GM04504 (cell line): ENCODE measurements at regions not wholly inside any gene's neighbourhood (a gene's known extent, or its start where the extent isn't known, plus 50 kb on each side); places are given as distances from the start of the nearest gene placed in this dataset.
A peak's percentile ranks its signal among the peaks of the same experiment; 100 is the strongest.
"Not testable (repeated sequence)": the region's sequence is repeated elsewhere in the genome, so short reads cannot be mapped to it uniquely, and the experiment has no call there.

Experiments
- DNase-seq: peaks from one replicate; pipeline ENCODE4 v3.0.0-alpha.2; 2012; ENCODE audit warnings: low read depth

GRCh38 chr3:154902495-154902894 lies 177.6 kb upstream of the MME start:
- DNase-seq = not testable (repeated sequence)

DNA sequence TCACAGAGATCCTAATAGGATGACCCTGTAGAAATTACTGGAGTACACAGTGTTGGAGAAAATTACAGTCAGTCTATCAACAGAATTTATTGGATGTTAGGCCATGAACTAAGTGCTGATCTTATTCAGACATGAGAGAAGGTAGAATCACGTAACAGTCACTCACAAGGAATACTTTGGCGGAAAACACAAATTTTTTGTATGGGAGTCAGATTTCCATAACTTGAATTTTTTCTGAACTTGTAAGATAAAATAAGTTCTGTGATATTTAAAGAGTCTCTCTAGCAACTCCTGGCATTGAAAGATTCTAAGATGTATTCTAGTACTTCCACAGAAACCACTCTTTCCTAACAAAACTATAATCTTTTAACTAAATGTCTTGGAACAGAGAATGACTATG lies 178.8 kb upstream of the MME start:
- DNase-seq = no peak

DNA sequence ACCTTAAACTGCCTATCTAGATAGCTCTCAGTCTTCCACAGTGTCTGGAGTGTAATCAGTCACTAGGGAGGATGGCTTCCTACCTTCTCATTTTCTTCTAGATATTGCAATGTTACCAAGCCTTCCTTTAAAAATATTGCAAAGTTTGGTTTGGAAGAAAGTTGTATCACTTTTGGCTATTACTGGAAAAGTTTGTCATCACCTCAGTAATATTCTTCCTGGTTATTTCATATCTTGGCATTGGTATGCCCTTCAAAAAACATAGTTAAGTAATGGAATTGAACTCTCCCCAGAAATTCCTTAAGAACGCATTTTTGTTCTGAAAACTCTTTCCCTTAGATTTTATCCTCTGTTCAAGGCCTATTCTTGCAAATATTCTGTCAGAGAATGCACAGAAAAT lies 179.3 kb upstream of the MME start:
- DNase-seq = no peak

GRCh38 chr3:154898916-154899315 lies 181.2 kb upstream of the MME start:
- no peak for DNase-seq

DNA sequence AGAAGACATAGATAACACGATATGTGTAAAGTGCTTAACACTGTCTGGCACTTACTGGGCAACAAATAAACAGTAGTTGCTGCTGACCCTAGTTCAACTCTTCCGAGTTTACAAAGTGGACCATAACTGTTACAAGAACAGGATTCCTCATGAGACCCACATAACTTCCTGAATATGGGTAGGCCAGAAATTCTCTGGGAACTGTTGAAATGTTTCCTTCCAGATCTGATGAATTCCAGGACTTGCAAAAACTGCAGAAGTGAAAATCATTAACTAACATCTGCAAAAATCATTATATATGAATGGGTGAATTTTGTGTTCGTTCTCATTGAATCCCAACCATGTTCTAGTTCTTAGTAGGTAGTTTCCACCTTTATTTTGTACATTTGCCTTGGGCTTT lies 181.7 kb upstream of the MME start:
- no peak for DNase-seq

- DNase-seq = no peak
Measured at GRCh38 chr3:154893813-154894212, 186.3 kb upstream of the MME start.

DNA sequence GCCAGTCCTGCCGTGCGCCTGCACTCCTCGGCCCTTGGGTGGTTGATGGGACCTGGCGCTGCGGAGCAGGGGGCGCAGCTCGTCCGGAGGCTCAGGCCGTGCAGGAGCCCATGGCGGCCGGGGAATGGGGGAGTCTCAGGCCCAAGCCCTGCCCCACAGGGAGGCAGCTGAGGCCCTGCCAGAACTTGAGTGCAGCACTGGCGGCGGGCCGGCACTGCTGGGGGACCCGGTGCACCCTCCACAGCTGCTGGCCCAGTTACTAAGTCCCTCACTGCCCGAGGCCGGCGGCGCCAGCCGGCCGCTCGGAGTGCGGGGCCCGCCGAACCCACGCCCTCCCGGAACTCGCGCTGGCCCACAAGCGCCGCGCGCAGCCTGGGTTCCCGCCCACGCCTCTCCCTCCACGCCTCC lies 190.9 kb upstream of the MME start:
- no peak for DNase-seq

DNA sequence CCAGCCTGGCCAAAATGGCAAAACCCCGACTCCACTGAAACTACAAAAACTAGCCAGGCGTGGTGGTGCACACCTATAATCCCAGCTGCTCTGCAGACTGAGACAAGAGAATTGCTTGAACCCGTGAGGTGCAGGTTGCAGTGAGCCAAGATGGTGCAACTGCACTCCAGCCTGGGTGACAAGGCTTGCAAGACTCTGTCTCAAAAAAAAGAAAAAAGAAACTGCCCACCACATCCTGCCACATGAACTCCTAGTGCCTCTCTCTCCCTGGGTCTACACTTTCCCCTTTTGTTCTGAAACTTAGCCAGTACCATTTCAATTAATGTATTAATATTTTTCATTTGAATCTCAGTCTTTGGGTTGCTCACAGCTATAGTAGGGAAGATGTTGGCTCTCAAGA lies 192.2 kb upstream of the MME start:
- DNase-seq = no peak

DNA sequence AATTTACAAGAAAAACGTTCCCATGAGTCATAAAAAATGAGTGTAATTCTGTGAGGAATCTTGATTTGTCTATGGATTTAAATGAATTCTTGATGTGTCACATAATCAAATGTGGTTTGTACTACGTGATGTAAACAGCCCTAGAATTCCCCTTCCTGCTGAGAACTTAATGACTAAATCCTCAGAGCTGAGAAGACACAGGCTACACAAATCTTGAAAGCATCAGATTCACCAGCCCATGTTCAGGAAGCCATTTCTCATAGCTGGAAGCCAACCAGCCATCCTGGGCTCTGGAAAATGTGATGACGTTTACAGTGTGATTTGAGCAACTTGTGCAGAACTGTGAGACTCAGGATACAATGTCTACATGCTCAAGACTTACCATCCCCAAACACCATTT lies 193.7 kb upstream of the MME start:
- DNase-seq = peak; percentile 99

DNA sequence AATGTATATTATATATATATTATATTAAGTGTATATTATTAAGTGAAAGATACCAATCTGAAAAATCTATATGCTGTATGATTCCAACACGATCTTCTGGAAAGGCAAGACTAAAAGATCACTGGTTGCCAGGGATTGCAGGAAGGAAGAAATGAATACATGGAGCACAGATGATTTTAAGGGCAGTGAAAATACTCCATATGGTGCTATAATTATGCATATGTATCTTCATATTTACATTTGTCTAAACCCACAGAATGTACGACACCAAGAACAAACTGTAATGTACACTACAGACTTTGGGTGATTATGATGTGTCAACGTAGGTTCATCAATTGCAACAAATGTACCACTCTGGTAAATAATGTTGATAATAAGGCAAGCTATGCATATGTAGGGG lies 194.7 kb upstream of the MME start:
- no peak for DNase-seq

DNA sequence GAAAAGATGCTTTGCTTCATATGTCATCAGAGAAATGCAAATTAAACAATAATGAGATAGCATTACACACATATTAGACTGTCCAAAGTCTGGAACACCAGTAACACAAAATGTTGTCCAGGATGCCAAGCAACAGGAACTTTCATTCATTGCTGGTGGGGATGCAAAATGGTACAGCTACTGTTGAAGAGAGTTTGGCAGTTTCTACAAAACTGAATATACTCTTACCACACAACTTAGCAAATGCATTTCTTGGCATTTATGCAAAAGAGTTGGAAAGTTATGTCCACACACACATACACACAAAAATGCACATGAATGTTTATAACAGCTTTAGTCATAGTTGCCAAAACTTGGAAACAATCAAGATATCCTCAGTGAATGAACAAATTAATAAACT lies 195.2 kb upstream of the MME start:
- DNase-seq = peak; percentile 26

DNA sequence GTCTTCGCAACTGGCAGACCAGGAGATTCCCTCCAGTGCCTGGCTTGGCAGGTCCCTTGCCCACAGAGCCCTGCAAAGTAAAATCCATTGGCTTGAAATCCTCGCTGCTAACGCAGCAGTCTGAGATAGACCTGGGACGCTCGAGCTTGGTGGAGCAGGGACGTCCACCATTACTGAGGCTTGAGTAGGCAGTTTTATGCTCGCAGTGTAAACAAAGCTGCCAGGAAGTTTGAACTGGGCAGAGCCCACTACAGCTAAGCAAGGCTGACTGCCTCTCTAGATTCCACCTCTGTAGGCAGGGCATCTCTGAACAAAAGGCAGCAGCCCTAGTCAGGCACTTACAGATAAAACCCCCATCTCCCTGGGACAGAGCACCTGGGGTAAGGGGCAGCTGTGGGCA lies 205.0 kb upstream of the MME start:
- no peak for DNase-seq

DNA sequence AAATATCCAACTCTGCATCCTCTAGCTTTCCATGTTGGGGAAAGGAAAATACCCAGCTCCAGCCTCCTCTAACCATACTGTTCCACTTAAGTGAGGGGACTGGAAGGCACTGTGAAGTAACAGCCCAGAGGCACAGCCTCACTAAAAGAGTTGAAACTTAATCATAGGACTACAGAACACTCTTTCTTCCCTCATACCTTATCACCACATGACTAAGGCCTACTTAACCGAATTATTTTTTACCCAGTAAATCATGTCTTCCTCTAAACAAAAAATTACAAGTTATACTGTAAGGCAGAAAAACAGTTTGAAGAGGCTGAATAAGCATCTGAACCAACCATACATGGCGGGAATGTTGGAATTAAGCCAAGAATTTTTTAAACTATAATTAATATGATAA lies 207.4 kb upstream of the MME start:
- DNase-seq = no peak

- no peak for DNase-seq
Measured at GRCh38 chr3:154872074-154872473, 208.0 kb upstream of the MME start.

GRCh38 chr3:154864947-154865346 lies 215.2 kb upstream of the MME start:
- peak; percentile 30 for DNase-seq

GRCh38 chr3:154862265-154862664 lies 217.9 kb upstream of the MME start:
- peak; percentile 45 for DNase-seq

DNA sequence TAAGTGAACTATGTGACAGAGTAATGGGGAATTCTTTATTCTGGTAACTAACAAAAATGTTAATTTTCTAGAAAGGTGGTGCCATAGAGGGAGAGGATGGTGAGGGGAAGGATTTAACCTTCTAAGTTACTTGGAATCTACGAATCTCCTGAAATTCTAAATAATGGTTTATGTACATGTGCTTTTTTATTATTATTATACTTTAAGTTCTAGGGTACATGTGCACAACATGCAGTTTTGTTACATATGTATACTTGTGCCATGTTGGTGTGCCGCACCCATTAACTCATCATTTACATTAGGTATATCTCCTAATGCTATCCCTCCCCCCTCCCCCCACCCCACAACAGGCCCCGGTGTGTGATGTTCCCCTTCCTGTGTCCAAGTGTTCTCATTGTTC lies 227.1 kb upstream of the MME start:
- not testable (repeated sequence) for DNase-seq

DNA sequence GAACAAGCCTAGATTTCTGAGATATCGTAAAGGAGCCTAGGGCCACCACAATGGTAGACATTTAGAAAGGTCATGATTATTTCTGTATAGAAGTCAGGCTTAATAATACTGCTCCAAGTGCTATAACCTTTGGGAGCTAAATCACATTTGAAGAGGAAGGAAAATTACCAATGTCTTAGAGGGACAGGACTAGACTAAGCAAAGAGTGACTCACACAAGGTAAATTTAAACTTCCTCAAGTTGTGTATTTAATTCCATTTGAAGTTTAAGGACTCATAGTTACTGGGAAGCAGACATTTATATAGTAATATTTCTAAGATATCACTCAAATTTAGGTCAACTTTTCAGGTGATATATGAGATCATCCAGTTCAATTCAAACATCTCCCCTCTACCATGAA lies 227.6 kb upstream of the MME start:
- DNase-seq = no peak

DNA sequence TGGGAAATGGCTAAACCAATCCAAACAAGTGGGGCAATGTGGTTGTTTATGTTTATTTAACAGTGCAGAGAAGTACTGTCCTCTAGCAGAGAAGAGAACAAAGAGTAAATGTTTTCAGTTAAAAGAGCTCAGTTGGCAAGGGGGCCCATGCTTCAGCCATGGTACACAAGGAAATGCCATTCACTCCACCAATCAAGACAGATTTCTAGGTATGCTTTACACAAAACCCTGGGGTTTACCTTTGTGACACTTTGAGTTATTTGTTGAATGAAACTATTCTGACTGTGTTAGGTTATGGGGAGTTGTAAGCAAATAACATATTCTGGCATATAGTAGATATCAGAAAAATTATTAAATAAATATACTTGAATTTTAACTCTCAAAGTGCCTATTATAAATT lies 228.5 kb upstream of the MME start:
- DNase-seq = no peak

DNA sequence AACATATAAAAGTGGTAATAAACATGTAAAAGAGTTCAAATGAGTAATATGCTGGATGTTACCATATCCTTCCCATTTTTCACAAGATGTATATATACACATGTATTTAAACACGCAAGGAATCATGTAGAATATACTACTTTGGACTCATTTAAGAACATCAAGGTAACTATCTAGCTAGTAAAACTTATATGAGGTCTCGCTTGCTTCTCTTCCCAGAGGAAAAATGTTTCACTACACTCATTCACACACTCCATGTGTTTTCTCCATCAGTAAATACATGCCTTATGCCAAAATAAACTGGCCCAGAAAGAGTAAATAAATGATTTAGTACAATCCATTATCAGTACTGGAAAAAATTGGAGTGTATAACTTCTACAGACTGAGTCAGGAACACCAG lies 229.2 kb upstream of the MME start:
- no peak for DNase-seq

DNA sequence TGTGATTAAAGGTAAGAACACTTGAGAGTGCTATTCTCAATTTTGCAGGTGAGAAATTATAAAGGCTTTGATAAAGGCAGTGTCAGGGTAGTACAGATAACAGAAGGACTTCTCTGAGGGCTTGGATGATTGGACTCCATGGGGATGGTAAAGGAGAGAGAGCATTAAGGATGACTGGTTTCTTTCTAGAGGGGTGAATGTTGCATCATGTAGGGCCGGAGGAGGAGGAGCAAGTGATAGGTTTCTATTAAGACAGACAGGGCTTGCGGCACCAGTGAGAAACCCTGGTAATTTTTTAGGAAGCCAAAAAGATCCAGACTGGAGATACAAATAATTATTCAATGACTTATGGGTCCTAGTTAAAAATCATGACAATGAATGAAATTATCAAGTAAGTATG lies 230.7 kb upstream of the MME start:
- no peak for DNase-seq

- no peak for DNase-seq
Measured at GRCh38 chr3:154844863-154845262, 235.3 kb upstream of the MME start.

DNA sequence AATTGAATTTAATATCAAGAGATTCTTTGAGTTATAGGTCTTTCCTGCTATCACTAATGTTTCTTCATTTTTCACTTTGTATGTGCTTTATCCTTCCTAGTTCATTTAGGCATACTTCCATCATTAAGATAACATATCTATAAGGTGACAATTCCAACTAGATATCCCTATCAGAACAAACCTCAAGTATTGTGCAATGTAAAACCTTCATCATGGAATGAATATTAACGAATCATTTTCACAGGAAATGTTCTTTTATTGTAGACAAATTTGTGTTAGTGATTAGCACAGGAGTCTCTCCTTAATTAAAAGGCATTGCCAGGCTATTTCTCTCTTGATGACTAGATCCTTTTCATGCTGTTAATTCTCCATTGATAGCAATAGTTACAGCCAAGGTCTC lies 236.5 kb upstream of the MME start:
- DNase-seq = no peak

DNA sequence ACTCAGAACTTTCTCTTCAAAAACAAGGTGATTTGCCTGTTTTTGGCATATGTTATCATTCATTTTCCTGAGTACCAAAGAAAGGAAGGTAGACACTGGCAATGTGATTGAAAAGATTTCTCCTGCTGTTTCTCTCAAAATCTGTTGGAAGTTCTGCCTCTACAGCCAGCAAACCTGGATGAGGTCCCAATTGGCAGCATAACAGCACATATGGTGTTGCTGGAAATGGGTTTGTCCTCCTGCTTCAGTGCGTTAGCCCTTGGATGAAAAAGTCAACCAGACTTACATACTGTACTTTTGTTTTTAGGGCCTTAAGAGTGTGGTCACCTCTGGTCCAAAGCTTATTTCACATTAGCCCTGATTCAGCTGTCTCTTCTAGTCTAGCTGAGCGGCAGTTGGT lies 237.6 kb upstream of the MME start:
- no peak for DNase-seq

GRCh38 chr3:154835639-154836038 lies 244.5 kb upstream of the MME start:
- no peak for DNase-seq
